ENCODE measurements at regions not wholly inside any gene's neighbourhood (a gene's known extent, or its start where the extent isn't known, plus 50 kb on each side); places are given as distances from the start of the nearest gene placed in this dataset.

DNA sequence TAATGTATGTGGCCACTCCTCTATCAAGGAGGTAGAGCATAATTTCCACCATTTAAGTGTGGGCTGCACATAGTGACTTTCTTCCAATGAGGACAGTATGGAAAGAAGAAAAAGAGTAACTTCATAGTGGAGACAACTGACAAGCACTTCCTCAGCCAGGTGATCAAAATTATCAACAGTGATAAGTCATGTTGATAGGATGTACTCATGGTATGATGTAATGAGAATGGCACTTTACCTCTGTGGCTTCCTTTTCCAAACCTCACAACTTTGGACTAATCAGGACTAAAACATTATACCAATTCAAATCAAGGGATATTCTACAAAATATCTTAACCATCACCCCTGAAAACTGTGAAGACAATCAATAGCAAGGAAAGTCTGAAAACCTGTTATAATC, 302.3 kb upstream of the CITED2 start:
- DNase-seq (ENCODE audit: low read depth): no peak

GRCh38 chr6:139666284-139666683, 291.8 kb upstream of the CITED2 start:
- no peak for DNase-seq (ENCODE audit: low read depth)

DNA sequence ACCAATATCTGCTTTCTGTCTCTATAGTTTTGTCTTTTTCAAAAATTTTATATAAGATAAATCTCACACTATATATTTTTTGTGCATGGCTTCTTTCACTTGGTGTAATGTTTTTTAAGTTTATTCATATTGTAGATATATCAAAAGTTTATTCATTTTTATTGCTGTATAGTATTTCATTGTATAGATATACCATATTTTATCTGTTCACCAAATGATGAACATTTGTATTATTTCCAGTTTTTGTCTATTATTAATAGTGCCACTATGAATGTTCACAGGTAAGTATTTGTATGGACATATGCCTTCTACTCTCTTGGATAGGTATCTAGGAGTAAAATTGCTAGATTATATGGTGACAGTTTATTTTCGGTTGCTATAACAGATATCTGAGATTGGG, 289.5 kb upstream of the CITED2 start:
- DNase-seq (ENCODE audit: low read depth): no peak

DNA sequence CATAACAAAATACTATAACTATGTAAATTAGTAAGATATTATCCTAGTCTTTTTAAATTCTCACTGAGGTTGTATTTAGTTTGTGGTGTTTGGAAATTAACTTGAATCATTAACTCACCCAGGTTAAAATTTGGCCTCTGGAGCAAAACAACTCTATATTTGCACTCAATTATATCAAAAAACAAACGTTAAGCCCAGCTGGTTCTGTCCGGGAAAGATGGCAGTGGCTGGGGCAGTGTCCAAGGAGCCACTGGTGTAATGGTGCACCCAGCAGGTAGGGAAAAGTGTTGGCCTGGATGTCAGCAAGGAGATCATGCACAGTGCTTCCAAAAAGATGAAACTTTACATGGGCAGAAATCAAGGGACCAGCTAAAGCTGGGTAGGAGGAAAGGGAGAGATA, 285.3 kb upstream of the CITED2 start:
- no peak for DNase-seq (ENCODE audit: low read depth)

DNA sequence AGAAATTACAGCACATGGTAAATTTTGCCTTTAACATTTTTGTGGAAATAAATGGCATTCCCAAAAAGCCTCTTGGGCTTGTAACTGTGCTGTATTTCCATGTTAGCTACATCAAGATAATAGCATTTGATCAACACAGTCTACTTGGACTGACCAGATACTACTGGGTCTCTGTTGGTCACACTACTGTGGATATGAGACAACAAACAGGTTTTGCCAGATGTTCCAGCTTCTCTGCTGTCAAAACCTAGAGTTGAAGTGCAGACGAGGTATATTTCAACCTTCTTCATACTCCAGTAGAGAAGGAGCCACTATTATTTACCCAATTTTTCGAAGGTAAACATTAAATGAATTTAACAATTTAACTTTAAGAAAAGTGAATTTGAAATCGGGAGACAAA, 284.7 kb upstream of the CITED2 start:
- no peak for DNase-seq (ENCODE audit: low read depth)

DNA sequence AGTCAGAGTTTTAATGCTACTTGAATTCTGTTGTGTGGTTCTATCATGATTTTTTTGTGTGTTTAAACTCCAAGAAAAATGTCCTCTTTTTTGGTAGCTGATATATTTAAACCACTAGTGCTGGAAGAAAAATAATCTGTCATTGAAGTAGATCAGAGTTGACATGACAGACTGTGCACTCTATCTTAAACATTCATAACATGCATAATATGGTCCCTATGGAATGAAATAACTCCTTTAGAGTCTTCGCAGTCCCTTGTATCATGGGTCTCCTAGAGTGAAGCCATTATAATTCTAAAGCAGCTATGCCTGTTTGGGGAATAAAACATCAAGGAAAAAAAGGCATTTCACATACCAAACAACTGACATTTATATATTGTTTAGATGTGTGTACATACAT, 282.7 kb upstream of the CITED2 start:
- no peak for DNase-seq (ENCODE audit: low read depth)

- no peak for DNase-seq (ENCODE audit: low read depth)
Observed at GRCh38 chr6:139655783-139656705, 281.6 kb upstream of the CITED2 start.

- DNase-seq (ENCODE audit: low read depth): no peak
Observed at GRCh38 chr6:139654888-139655782, 280.7 kb upstream of the CITED2 start.

DNA sequence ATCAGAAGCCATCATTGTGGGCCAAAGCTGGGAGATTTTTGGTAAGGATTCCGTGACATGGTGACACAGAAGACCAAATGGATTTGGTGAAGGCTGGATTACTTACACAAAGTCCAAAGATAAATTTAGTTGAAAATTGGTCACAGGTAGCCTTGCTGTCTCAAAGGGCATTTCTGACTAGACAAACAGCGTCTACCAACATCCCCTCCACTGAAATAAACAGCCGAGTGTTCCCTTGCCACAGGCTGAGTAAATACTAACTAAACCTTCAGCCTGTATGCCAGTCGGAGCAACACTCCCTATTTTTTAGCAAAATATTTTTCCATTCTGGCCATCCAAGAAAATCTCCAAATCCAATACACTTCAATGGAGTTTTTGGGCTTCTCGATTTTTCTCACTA, 279.9 kb upstream of the CITED2 start:
- no peak for DNase-seq (ENCODE audit: low read depth)

- DNase-seq (ENCODE audit: low read depth): no peak
Observed at GRCh38 chr6:139653111-139653510, 278.7 kb upstream of the CITED2 start.

- no peak for DNase-seq (ENCODE audit: low read depth)
Observed at GRCh38 chr6:139650941-139651340, 276.5 kb upstream of the CITED2 start.

GRCh38 chr6:139649732-139650131, 275.3 kb upstream of the CITED2 start:
- DNase-seq (ENCODE audit: low read depth): no peak

DNA sequence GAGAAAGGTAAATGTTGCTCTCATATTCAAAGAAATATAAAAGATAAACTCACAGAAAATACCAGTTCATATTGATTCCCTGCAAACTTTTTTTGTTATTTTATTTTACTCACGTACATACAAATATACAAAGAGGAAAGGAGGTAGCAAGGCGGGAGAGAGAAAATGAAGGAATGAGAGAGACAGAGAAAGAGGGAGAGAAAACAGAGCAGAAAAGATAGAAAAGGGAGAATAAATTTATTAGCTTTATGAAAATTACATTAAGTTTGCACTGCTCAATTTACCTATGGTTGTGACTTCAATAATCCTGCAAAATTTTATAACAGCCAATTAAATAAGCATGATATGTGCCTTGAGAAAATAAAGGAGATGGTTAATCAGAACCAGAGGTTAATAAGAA, 274.7 kb upstream of the CITED2 start:
- no peak for DNase-seq (ENCODE audit: low read depth)

DNA sequence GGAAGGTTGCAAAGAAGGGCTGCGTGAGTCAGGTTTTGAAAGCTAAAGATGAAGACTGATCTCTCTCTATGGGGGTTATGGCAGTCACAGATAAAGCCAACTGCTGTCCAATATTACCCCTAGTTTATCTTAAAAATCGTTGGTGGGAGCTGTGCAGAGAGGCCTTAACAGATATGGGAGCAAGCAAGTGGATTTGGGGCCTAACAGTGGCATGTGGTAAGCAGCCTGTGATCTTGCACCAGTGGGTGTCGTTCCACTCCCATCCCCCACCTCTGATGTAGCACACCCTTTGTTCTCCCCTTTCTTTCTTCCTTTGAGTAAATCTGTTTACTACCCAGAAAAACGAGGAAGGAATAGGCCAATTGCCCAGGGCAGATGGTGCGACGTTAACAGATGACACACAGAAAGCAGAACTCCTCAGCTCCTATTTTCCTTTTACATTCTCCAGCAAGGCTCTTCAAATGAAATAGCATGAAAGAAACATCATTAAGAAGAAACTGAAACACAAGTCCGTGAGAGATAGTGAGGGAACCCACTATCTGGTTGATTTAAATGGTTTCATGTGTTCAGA, 274.1 kb upstream of the CITED2 start:
- DNase-seq (ENCODE audit: low read depth): no peak

DNA sequence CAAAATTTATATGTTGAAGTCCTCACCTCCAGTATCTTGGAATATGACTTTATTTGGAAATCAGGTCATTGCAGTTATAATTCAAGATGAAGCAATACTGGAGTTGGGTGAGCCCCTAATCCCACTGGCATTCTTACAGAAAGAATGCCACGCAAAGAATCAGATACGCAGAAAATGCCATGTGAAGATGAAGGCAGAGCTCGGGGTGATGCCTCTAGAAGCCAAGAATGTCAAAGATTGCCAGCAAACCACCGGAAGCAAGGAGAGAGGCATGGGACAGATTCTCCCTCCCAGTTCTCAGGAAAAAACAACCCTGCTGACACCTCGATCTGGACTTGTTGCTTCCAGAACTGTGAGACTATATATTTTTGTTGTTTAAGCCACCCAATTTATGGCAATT, 273.4 kb upstream of the CITED2 start:
- DNase-seq (ENCODE audit: low read depth): no peak

DNA sequence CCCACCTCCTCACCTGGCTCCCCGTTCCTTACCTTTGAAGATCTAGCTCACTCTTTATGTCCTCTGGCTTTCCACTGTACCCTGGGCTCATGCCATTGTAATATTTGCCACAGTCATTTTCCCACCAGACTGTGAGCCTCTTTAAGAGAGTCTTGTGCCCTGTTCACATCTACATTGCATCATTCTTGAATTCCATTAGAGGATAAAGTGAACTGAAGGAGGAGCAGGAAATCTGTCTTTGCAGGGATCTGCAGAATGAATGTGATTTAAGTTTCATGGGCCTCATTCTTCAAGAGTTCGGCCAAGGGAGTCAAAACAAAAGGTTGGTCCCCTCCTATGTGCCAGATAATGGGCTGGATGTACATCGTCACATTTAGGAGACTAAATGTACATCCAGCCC, 272.6 kb upstream of the CITED2 start:
- peak; percentile 5 for DNase-seq (ENCODE audit: low read depth)

DNA sequence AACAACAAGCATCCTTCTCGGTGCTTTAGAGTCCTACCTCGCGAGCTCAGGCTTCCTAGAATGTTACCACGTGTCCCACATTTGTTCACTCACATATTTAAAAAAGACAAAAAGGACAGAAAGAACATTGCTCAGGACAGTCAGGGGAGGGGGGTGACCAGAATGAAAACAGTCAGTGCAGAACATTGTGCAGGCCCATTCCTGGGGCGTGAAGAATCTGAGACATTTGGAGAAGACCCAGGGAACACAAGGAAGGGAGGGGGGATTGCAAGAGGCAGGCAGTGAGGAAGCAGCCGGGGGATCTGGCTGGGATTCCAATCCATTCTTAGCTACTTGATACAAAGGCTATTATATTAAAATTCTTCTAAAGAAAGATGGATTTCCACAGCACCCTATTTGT, 270.4 kb upstream of the CITED2 start:
- peak; percentile 59 for DNase-seq (ENCODE audit: low read depth)

DNA sequence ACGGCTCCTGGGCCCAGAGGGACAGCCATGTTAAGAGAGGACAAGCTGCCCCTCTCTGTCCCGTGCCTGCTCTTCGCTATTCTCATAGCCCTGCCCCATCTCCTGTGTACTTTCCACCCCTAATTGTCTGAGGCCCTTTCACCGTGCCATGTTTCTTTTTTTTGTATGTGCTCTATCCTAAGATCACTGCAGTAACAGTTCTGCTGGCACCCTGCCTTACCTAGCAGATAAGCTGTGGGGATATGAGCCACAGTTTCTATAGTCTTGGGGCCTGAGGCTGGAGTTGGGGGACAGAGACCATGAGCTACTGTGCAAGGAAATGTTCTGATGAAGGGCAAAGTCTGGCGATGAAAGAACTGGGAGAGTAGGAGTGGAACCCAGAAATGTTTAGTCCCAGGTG, 269.5 kb upstream of the CITED2 start:
- DNase-seq (ENCODE audit: low read depth): no peak

GRCh38 chr6:139642346-139642745, 267.9 kb upstream of the CITED2 start:
- DNase-seq (ENCODE audit: low read depth): no peak

- no peak for DNase-seq (ENCODE audit: low read depth)
Observed at GRCh38 chr6:139641376-139641775, 266.9 kb upstream of the CITED2 start.

GRCh38 chr6:139640921-139641320, 266.5 kb upstream of the CITED2 start:
- DNase-seq (ENCODE audit: low read depth): no peak

- DNase-seq (ENCODE audit: low read depth): no peak
Observed at GRCh38 chr6:139640448-139640847, 266.0 kb upstream of the CITED2 start.

- no peak for DNase-seq (ENCODE audit: low read depth)
Observed at GRCh38 chr6:139639507-139639906, 265.1 kb upstream of the CITED2 start.

All from fibroblast of gingiva (primary cell).